H1 (cell line): ENCODE measurements at regions not wholly inside any gene's neighbourhood (a gene's known extent, or its start where the extent isn't known, plus 50 kb on each side); places are given as distances from the start of the nearest gene placed in this dataset.

Experiments used
- CTCF ChIA-PET: fragments of 300-600 bp; sonication (Branson Sonifier 250); formaldehyde crosslinking; loops from one replicate; lab custom pipeline; 2021; ENCODE audit not compliant: partially characterized antibody; lab: Charles Lee
- POLR2A ChIA-PET: fragments of 300-600 bp; sonication (Branson Sonifier 250); formaldehyde crosslinking; loops from one replicate; lab custom pipeline; 2021; ENCODE audit warnings: inconsistent platforms; ENCODE audit not compliant: partially characterized antibody; lab: Charles Lee
- DNase-seq, 2 experiments: peaks; one replicate each; pipeline versions ENCODE4 v3.0.0 to v3.0.0-alpha.2; 2010 to 2022; ENCODE audit warnings: low spot score in 2 of 2, low read depth in 1 of 2, mixed read lengths in 1 of 2
- FAIRE-seq: peaks from 2 replicates; lab custom pipeline; 2011; peaks lifted over from hg19 to GRCh38; lab: Jason Lieb, UNC
- H2AFZ ChIP-seq: 2 replicates; pipeline ENCODE4 v1.8.1; 2012; ENCODE audit warnings: low read length, inconsistent platforms
- H2AK5ac ChIP-seq: 2 replicates; pipeline ENCODE4 v1.6.1; 2013; ENCODE audit warnings: low read depth, low read length
- H2BK120ac ChIP-seq: replicated peaks from 2 replicates; pipeline ENCODE3; 2013; ENCODE audit warnings: low read depth, low read length, inconsistent platforms
- H2BK12ac ChIP-seq: 2 replicates; pipeline ENCODE4 v1.6.1; 2013; ENCODE audit warnings: low read depth, low read length
- H2BK15ac ChIP-seq: 2 replicates; pipeline ENCODE4 v1.6.1; 2013; ENCODE audit warnings: low read length
- H2BK20ac ChIP-seq: 2 replicates; pipeline ENCODE4 v1.6.1; 2013; ENCODE audit warnings: low read length
- H2BK5ac ChIP-seq: 2 replicates; pipeline ENCODE4 v1.6.1; 2013; ENCODE audit warnings: low read depth, low read length
- H3K14ac ChIP-seq: 2 replicates; pipeline ENCODE4 v1.6.1; 2013; ENCODE audit warnings: inconsistent platforms; ENCODE audit not compliant: insufficient read length
- H3K18ac ChIP-seq: 2 replicates; pipeline ENCODE4 v1.6.1; 2013; ENCODE audit warnings: low read length; ENCODE audit errors: extremely low read depth
- H3K23ac ChIP-seq: 2 replicates; pipeline ENCODE4 v1.6.1; 2013; ENCODE audit warnings: inconsistent platforms; ENCODE audit not compliant: insufficient read length
- H3K23me2 ChIP-seq: 2 replicates; pipeline ENCODE4 v1.6.1; 2013; ENCODE audit warnings: low read depth, low read length
- H3K27ac ChIP-seq: 2 replicates; pipeline ENCODE4 v1.6.1; 2011; ENCODE audit warnings: low read depth, low read length, inconsistent platforms
- H3K27me3 ChIP-seq, 4 experiments: replicated peaks in 1 of 4; 1 replicate in 1 of 4; 2 replicates in 3 of 4; pipeline versions ENCODE4 v1.6.1 to v1.8.1; 2011 to 2013; ENCODE audit warnings: low read length in 3 of 4, mild to moderate bottlenecking in 3 of 4, inconsistent platforms in 2 of 4, mixed read lengths in 2 of 4, moderate library complexity in 1 of 4; ENCODE audit not compliant: control insufficient read depth in 3 of 4, insufficient read depth in 3 of 4; ENCODE audit errors: extremely low read depth in 1 of 4
- H3K36me3 ChIP-seq, 4 experiments: 2 replicates each; pipeline versions ENCODE4 v1.6.1 to v1.8.1; 2011 to 2013; ENCODE audit warnings: mild to moderate bottlenecking in 4 of 4, low read length in 3 of 4, moderate library complexity in 2 of 4, control low read depth in 1 of 4, inconsistent platforms in 1 of 4; ENCODE audit not compliant: insufficient read depth in 4 of 4, control insufficient read depth in 2 of 4
- H3K4ac ChIP-seq: replicated peaks from 2 replicates; pipeline ENCODE3; 2013; ENCODE audit warnings: low read length, low read depth, mixed read lengths, inconsistent platforms; ENCODE audit not compliant: insufficient read length
- H3K4me1 ChIP-seq, 4 experiments: replicated peaks in 1 of 4; 1 replicate in 1 of 4; 2 replicates in 3 of 4; pipeline versions ENCODE4 v1.6.1 to v1.8.1; 2011 to 2013; ENCODE audit warnings: low read length in 3 of 4, inconsistent platforms in 2 of 4, mixed read lengths in 1 of 4; ENCODE audit not compliant: insufficient read depth in 4 of 4, control insufficient read depth in 3 of 4
- H3K4me2 ChIP-seq, 2 experiments: 2 replicates each; pipeline versions ENCODE4 v1.6.1 to v1.8.1; 2011 to 2013; ENCODE audit warnings: low read depth in 2 of 2, low read length in 2 of 2, control low read depth in 1 of 2, inconsistent platforms in 1 of 2, mild to moderate bottlenecking in 1 of 2; ENCODE audit not compliant: insufficient read depth in 1 of 2
- H3K4me3 ChIP-seq, 4 experiments: fragments of 200-600, 300-600 bp in 1 of 4; sonication (generic), shearing (Covaris generic), sonication (Bioruptor Twin) in 1 of 4; 2 replicates each; pipeline versions ENCODE4 v1.5.1 to v1.8.1; 2011 to 2016; ENCODE audit warnings: low read length in 4 of 4, low read depth in 3 of 4, control low read depth in 2 of 4, inconsistent platforms in 2 of 4, mild to moderate bottlenecking in 2 of 4, mixed read lengths in 1 of 4, moderate library complexity in 1 of 4; ENCODE audit not compliant: insufficient read depth in 2 of 4; ENCODE audit errors: extremely low read depth in 1 of 4
- H3K56ac ChIP-seq: replicated peaks from 2 replicates; pipeline ENCODE3; 2013; ENCODE audit warnings: low read depth, mild to moderate bottlenecking, mixed read lengths, low read length, inconsistent platforms; ENCODE audit not compliant: insufficient read length
- H3K79me1 ChIP-seq: 2 replicates; pipeline ENCODE4 v1.6.1; 2013; ENCODE audit warnings: low read depth, low read length, control low read depth
- H3K79me2 ChIP-seq, 2 experiments: 2 replicates each; pipeline versions ENCODE4 v1.6.1 to v1.8.1; 2012 to 2013; ENCODE audit warnings: low read length in 2 of 2, mild to moderate bottlenecking in 2 of 2, inconsistent platforms in 1 of 2; ENCODE audit not compliant: insufficient read depth in 2 of 2, control insufficient read depth in 1 of 2
- H3K9ac ChIP-seq, 4 experiments: replicated peaks in 1 of 4; 1 replicate in 1 of 4; 2 replicates in 3 of 4; pipeline versions ENCODE4 v1.6.1 to v1.8.1; 2011 to 2013; ENCODE audit warnings: low read depth in 3 of 4, low read length in 3 of 4, control low read depth in 2 of 4, mild to moderate bottlenecking in 2 of 4, moderate library complexity in 2 of 4, inconsistent platforms in 1 of 4; ENCODE audit errors: extremely low read depth in 1 of 4
- H3K9me3 ChIP-seq, 2 experiments: 2 replicates each; pipeline versions ENCODE4 v1.6.1 to v1.8.1; 2012 to 2013; ENCODE audit warnings: mild to moderate bottlenecking in 2 of 2, moderate library complexity in 2 of 2, control low read depth in 1 of 2, inconsistent platforms in 1 of 2, low read depth in 1 of 2, low read length in 1 of 2, mixed read lengths in 1 of 2; ENCODE audit not compliant: insufficient read depth in 2 of 2
- H4K20me1 ChIP-seq, 2 experiments: replicated peaks in 1 of 2; 2 replicates each; pipeline versions ENCODE3 to v1.8.1; 2011 to 2013; ENCODE audit warnings: inconsistent platforms in 2 of 2, low read length in 2 of 2, mild to moderate bottlenecking in 1 of 2; ENCODE audit not compliant: insufficient read depth in 2 of 2, control insufficient read depth in 1 of 2
- H4K5ac ChIP-seq: 2 replicates; pipeline ENCODE4 v1.6.1; 2013; ENCODE audit warnings: low read length, low read depth, mixed read lengths, inconsistent platforms; ENCODE audit not compliant: insufficient read length
- H4K8ac ChIP-seq: 2 replicates; pipeline ENCODE4 v1.8.0; 2013; ENCODE audit warnings: mild to moderate bottlenecking, moderate library complexity, low read length, inconsistent platforms; ENCODE audit not compliant: insufficient read depth; ENCODE audit errors: extremely low read depth
- H4K91ac ChIP-seq: replicated peaks from 2 replicates; pipeline ENCODE3; 2013; ENCODE audit warnings: low read length, mixed read lengths, inconsistent platforms; ENCODE audit not compliant: insufficient read length
- BACH1 ChIP-seq: IDR thresholded peaks from 2 replicates; pipeline ENCODE4 v1.6.1; 2012; ENCODE audit warnings: low read length, improper control_type of control experiment
- BRCA1 ChIP-seq: IDR thresholded peaks from 2 replicates; pipeline ENCODE4 v1.6.1; 2012; ENCODE audit warnings: low read depth, low read length, improper control_type of control experiment
- CHD1 ChIP-seq: IDR thresholded peaks from 2 replicates; pipeline ENCODE4 v1.6.1; 2012; ENCODE audit warnings: low read depth, low read length, improper control_type of control experiment
- CTBP2 ChIP-seq: IDR thresholded peaks from 2 replicates; pipeline ENCODE4 v1.7.0; 2011; ENCODE audit warnings: borderline replicate concordance, mild to moderate bottlenecking, moderate library complexity, mixed read lengths, low read length; ENCODE audit not compliant: insufficient read depth, insufficient read length
- EGR1 ChIP-seq: IDR thresholded peaks from 2 replicates; pipeline ENCODE4 v1.6.1; 2011; ENCODE audit warnings: low read depth, low read length, borderline replicate concordance
- HDAC2 ChIP-seq, 2 experiments: fragments of 300-600 bp in 1 of 2; sonication (generic) in 1 of 2; IDR thresholded peaks; 2 replicates each; pipeline ENCODE4 v1.6.1; 2011 to 2012; ENCODE audit warnings: low read depth in 2 of 2, low read length in 2 of 2, mild to moderate bottlenecking in 2 of 2, moderate library complexity in 2 of 2, borderline replicate concordance in 1 of 2, inconsistent platforms in 1 of 2
- SIX5 ChIP-seq: IDR thresholded peaks from 2 replicates; pipeline ENCODE4 v1.6.1; 2011; ENCODE audit warnings: mild to moderate bottlenecking, low read depth, low read length
- WGBS, 2 experiments: shearing (Covaris generic) in 1 of 2; methylation state at CpG; one replicate each; pipeline versions ENCODE4 v1.1.6 to v1.1.7; 2013 to 2015; ENCODE audit warnings: low lambda C conversion rate in 2 of 2, mixed read lengths in 2 of 2, inconsistent platforms in 1 of 2, low coverage in 1 of 2, missing lambda C conversion rate in 1 of 2; ENCODE audit not compliant: insufficient replicate concordance in 2 of 2, insufficient coverage in 1 of 2, insufficient read length in 1 of 2; ENCODE audit errors: extremely low coverage in 1 of 2, missing lambda C conversion rate in 1 of 2; 5-methylcytosine and 5-hydroxymethylcytosine counted together

GRCh38 chr1:234936612-234937389, 191.8 kb downstream of the TOMM20 start:
- H4K20me1 ChIP-seq = no peaks in the 10 kb centered on the region
- no peak for FAIRE-seq
- TF ChIP-seq BRCA1 (no peak), BACH1 (no peak), CHD1 (no peak), CTBP2 (no peak), EGR1 (no peak), HDAC2 (IDR thresholded peaks at IDR 0.05; ENCODE audit: borderline replicate concordance in 1 of 2, low read depth in 2 of 2, low read length in 2 of 2) (no peak), SIX5 (no peak)

More at GRCh38 chr1:234936612-234937389, 191.8 kb downstream of the TOMM20 start:
- Histone ChIP-seq H3K4me3 (no peak overlapping the region), H3K23ac (no peak overlapping the region), H2BK12ac (no peak overlapping the region), H2BK120ac (no peak overlapping the region), H3K79me2 (no peaks in the 10 kb centered on the region), H4K91ac (no peak overlapping the region), H3K4me1 (no peaks in the 10 kb centered on the region; a peak in 1 of 7 replicates), H3K18ac (no peak overlapping the region), H3K9me3 (no peaks in the 10 kb centered on the region), H2BK5ac (no peak overlapping the region), H3K79me1 (no peaks in the 10 kb centered on the region), H3K23me2 (no peaks in the 10 kb centered on the region), H4K5ac (no peak overlapping the region), H4K8ac (no peak overlapping the region), H2AK5ac (no peak overlapping the region), H3K36me3 (no peaks in the 10 kb centered on the region), H3K27me3 (no peaks in the 10 kb centered on the region), H3K4me2 (no peak overlapping the region), H3K56ac (no peak overlapping the region), H2BK20ac (no peak overlapping the region), H3K4ac (no peak overlapping the region), H3K9ac (no peak overlapping the region), H2BK15ac (no peak overlapping the region), H3K27ac (no peak overlapping the region), H3K14ac (no peak overlapping the region), H2AFZ (no peak overlapping the region)
- DNase-seq = no peak
- ChIA-PET POLR2A (no interaction called here), CTCF (no interaction called here)
- 85% methylated on average over 7 of the region's 7 CpGs; no CpG with 5 or more reads in 1 of the 2 experiments for WGBS, 2 experiments
